Activated T-cell treated with anti-CD3 and anti-CD28 coated beads for 1 hour (primary cell): ENCODE measurements at regions not wholly inside any gene's neighbourhood (a gene's known extent, or its start where the extent isn't known, plus 50 kb on each side); places are given as distances from the start of the nearest gene placed in this dataset.

Source experiments
- DNase-seq: peaks from one replicate; pipeline ENCODE4 v3.0.0-alpha.2; 2020; ENCODE audit warnings: low read depth

DNA sequence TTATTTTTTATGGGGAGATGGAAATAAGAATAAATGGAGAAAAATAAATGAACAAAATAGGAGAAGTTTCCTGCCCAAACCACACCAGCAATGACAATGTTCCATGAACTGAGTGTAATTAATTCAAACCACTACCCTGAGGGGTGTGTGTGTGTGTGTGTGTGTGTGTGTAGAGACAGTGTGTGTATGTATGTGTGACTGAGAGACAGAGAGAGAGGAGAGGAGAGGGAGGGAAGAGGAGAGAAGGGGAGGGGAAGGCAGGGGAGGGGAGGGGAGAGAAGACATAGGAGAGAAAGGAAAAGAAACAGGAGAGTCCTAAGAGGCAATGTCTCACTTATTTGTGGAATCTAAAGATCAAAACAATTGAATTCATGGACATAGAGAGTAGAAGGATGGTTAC, 65.0 kb upstream of the POU2AF1 start:
- no peak for DNase-seq

DNA sequence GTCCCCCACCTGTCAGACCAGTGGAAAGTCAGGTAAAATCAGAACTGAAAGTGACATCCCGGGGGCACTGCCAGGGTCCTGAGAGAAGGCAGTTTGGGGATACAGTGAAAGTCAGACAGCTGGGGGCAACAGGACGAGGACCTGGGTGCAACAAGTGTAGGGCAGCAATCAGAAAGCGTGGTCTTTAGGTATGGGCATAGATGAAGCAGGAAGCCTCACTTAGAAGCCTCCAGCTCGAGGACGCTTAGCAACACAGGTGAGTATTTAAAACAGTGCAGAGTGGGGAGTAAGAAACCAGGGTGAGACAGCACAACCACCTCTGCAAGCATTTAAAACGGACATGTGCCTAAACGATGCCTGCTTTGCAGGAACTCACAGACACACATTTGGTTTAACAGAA, 64.6 kb upstream of the POU2AF1 start:
- no peak for DNase-seq

- no peak for DNase-seq
These were observed 64.0 kb upstream of the POU2AF1 start for GRCh38 chr11:111443032-111443431.

DNA sequence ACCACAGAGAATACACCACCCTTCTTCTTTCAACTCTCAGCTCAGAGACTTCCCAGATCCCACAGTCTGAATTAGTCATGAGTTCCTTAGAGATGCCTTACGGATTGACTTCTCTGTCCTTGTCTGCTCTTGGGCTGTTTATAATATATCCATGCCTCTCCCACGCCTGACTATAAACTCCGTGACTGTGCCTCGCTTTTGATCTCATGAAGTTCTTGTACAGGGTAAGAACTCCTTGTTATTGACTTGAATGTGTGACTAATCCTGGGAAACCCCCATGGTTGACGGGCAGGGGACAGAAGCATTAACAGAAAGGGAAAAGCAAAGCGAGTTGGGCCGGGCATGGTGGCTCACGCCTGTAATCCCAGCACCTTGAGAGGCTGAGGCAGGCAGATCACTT, 62.4 kb upstream of the POU2AF1 start:
- DNase-seq = no peak

- no peak for DNase-seq
These were observed 61.5 kb upstream of the POU2AF1 start for GRCh38 chr11:111440416-111441205.

DNA sequence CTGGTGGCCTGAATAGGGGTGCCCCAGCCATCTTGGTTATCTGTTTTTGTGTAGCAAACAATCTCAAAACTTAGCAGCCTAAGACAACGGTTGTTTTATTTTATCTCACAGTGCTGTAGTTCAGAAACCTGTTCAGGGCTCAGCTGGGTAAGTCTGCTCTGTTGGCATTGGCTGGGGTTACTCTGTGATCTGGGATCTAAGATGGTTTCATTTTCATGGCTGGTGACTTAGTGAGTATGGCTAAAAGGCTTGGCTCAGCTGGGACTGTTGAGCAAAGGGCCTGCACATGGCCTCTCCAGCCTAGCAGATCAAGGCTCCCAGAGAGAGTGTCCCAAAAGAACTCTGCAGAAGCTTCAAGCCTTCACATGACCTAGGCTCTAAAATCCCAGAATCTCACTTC, 60.8 kb upstream of the POU2AF1 start:
- no peak for DNase-seq

GRCh38 chr11:111438846-111439520, 59.9 kb upstream of the POU2AF1 start:
- no peak for DNase-seq

DNA sequence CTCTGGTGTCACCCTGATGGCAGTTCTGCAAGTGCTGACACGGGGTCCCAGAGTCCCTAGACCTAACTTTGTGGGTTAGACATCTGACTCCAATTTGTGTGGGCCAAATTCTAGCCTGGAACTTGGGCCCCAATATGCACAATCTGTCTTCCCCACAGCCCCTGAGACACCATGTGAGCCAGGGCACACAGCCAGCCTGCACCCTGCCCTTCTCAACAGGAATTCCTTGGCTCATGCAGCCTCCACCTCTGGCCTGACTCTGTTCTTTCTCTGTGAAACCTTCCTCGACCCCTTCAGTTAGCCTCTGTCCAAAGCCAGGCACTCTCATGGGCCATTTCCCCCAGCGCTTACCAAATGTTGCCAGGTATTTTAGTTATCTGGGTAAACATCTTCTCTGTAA, 59.1 kb upstream of the POU2AF1 start:
- no peak for DNase-seq

DNA sequence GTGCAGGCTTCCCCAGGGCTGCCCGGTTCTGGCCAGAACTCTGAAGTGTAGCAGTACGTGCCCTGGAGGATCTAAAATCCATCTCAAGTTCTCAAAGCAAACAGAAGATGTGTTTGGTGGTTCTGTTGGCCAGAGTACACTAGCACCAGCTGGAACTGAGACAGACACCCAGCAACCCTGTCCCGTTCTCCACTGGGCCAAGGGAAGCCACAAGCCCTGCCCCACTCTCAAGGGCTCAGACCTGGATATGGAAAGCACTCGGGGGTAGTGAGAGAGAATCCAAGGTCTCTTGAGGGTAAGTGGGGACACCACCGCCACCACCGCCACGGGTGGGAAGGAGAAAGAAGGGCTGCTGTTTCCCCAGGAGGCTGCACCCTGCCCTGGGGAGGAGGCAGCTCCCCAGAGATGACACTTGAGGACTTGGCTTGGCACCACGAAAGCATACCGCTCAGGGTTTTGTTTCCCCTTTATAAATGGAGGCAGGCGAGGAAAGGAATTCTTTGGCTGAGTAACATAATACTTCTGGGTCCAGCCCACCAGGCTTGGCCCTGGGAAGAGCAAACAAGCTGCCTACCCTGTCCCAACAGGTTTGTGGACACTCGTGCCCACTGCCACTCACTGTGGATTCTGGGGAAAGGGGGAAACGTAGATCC, 56.1 kb upstream of the POU2AF1 start:
- DNase-seq = no peak

- peak; percentile 35 for DNase-seq
These were observed 50.0 kb upstream of the POU2AF1 start for GRCh38 chr11:111429066-111429506.
